ENCODE measurements at regions not wholly inside any gene's neighbourhood (a gene's known extent, or its start where the extent isn't known, plus 50 kb on each side); places are given as distances from the start of the nearest gene placed in this dataset.
"Not testable (repeated sequence)": the region's sequence is repeated elsewhere in the genome, so short reads cannot be mapped to it uniquely, and the experiment has no call there.

GRCh38 chrX:54615109-54615508 is 85.1 kb downstream of the GNL3L start:
- DNase-seq, result no peak

- no peak for DNase-seq
Observed at GRCh38 chrX:54633641-54634040, 103.6 kb downstream of the GNL3L start.

- DNase-seq, result no peak
Observed at GRCh38 chrX:54639018-54639345, 109.0 kb downstream of the GNL3L start.

GRCh38 chrX:54639346-54640102 is 109.5 kb downstream of the GNL3L start:
- DNase-seq, result peak; percentile 91

DNA sequence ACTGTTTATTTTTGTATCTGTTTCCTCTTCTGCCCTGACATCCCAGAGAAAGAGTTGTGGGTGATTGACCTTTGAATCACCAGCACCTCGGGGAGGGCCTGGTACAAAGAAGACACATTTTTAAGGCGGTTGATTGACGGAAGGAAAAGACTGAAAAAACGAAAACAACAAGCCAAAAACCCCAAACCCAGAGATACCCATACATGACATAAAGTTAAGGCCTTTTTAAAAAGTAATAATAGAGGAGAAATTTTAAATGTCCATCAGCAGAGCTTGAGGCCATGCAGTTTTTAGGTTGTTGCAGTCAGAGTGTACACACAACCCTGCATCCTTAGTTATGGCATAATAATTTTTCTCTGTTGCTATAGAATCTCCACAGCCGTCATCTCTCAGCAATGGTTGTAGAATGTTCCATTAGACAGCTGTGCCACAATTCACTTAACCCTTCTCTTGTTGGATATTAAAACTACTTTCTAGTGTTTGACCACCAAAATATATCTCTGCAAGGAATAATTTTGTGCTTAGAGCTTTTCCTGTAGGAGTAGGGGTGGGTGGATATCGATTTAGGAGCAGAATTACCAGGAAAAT is 110.2 kb downstream of the GNL3L start:
- DNase-seq, result no peak

DNA sequence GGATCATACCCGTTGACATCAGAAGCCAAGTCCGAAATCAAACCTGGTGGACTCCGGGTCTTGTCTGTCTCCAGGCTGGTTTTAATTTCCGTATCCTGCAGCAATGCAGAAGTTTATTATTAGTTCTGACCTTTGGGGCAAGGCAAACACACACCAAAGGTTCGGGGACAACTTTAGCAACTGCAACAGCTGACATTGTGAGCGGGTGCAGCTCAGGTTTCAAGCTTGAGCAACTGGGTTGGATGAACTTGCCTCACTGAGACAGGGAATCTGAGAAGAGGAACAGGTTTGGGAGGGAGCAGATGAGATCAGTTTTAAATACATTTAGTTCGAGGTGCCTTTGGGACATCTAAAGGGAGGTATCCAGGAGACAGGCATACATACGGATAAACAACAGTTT is 110.7 kb downstream of the GNL3L start:
- peak; percentile 46 for DNase-seq

- peak; percentile 9 for DNase-seq
Observed at GRCh38 chrX:54641530-54641929, 111.5 kb downstream of the GNL3L start.

DNA sequence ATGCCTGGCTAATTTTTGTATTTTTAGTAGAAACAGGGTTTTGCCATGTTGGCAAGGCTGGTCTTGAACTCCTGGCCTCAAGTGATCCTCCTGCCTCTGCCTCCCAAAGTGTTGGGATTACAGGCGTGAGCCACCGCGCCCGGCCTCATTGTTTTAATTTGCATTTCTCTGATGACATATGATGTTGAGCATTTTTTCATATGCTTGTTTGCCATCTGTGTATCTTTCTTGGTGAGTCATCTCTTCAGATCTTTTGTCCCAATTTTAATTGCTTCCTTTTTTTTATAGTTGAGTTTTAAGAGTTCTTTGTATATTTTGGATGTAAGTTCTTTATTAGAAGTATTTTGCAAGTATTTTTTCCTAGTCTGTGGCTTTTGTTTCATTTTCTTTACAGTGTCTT is 117.6 kb downstream of the GNL3L start:
- not testable (repeated sequence) for DNase-seq

GRCh38 chrX:54659547-54659946 is 129.5 kb downstream of the GNL3L start:
- no peak for DNase-seq

GRCh38 chrX:54675762-54676161 is 122.3 kb downstream of the ITIH6 start:
- DNase-seq, result no peak

DNA sequence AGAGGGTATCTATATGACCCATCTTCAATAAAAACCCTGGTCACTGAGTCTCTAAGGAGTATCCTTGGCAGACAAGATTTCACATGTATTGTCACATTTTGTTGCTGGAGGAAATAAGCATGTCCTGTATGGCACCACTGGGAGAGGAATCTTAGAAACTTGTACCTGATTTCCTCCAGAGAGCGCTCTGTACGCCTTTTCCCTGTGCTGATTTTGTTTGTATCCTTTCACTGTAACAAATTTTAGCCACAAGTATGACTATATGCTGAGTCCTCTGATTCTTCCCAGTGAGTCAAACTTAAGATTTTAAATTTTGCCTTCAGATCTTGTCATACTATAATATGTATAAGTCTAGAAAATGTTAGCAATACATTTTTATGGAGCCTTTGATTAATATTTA is 102.8 kb downstream of the ITIH6 start:
- DNase-seq, result no peak

DNA sequence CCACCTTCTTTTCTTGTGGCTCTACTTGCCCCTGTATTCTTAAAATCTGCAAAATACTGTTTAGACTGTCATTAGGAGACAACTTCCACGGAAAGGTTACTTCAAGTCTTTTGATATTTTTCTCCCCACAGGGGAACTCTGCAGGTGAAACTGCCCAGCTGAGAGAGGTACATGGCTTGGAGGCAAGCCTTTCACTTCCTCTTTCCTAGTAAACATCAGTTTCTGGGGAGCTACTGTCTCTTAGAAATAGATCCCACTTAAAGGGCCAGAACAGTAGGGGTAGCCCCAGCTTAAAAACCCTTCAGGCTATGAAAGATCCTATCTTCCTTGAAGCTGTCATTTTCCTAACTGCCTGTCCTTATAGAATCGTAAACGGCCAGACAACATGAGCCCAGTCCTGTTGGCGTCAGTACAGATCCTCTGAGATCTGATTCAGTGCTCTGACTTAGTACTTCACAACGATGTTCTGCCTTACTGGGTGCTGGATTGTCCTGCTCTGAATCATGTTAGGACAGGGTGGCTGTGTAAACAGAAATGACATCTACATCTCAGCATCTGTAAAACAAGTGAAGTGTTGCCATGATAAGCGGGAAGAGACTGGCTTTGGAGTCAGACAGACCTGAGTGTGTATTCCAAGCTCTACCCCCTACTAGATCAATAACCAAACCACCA is 102.1 kb downstream of the ITIH6 start:
- DNase-seq, result no peak

All from NCI-H2107 (cell line).